GM12875 (cell line): ENCODE measurements at regions not wholly inside any gene's neighbourhood (a gene's known extent, or its start where the extent isn't known, plus 50 kb on each side); places are given as distances from the start of the nearest gene placed in this dataset.
"Not testable (repeated sequence)": the region's sequence is repeated elsewhere in the genome, so short reads cannot be mapped to it uniquely, and the experiment has no call there.

Experiments used
- H3K4me3 ChIP-seq: one replicate; pipeline ENCODE4 v1.5.1; 2011; ENCODE audit warnings: low read depth, low read length, control low read depth
- CTCF ChIP-seq: IDR thresholded peaks from 2 replicates; pipeline ENCODE4 v1.5.1; 2011; ENCODE audit warnings: low read depth, mild to moderate bottlenecking, control low read depth, inconsistent platforms, low read length, moderate library complexity, borderline replicate concordance; ENCODE audit not compliant: insufficient read depth

- no peak overlapping the region for H3K4me3 ChIP-seq
- no peak for TF ChIP-seq CTCF
Measured at GRCh38 chr2:2730301-2730833, 399.3 kb upstream of the MYT1L start.

- no peak overlapping the region for H3K4me3 ChIP-seq
- TF ChIP-seq CTCF = no peak
Measured at GRCh38 chr2:2729246-2729645, 398.2 kb upstream of the MYT1L start.

GRCh38 chr2:2728635-2729034 is 397.6 kb upstream of the MYT1L start:
- TF ChIP-seq CTCF = no peak
- H3K4me3 ChIP-seq = no peak overlapping the region

- H3K4me3 ChIP-seq = no peak overlapping the region
- TF ChIP-seq CTCF = no peak
Measured at GRCh38 chr2:2727876-2728511, 396.9 kb upstream of the MYT1L start.

- H3K4me3 ChIP-seq = no peak overlapping the region
- TF ChIP-seq CTCF = no peak
Measured at GRCh38 chr2:2726163-2726562, 395.1 kb upstream of the MYT1L start.

GRCh38 chr2:2723064-2723463 is 392.0 kb upstream of the MYT1L start:
- TF ChIP-seq CTCF = no peak

GRCh38 chr2:2721296-2721835 is 390.3 kb upstream of the MYT1L start:
- no peak overlapping the region for H3K4me3 ChIP-seq
- TF ChIP-seq CTCF = no peak

More at GRCh38 chr2:2723064-2723463, 392.0 kb upstream of the MYT1L start:
- no peak overlapping the region for H3K4me3 ChIP-seq

GRCh38 chr2:2720806-2721205 is 389.7 kb upstream of the MYT1L start:
- not testable (repeated sequence) for H3K4me3 ChIP-seq
